ENCODE measurements at regions not wholly inside any gene's neighbourhood (a gene's known extent, or its start where the extent isn't known, plus 50 kb on each side); places are given as distances from the start of the nearest gene placed in this dataset.

DNA sequence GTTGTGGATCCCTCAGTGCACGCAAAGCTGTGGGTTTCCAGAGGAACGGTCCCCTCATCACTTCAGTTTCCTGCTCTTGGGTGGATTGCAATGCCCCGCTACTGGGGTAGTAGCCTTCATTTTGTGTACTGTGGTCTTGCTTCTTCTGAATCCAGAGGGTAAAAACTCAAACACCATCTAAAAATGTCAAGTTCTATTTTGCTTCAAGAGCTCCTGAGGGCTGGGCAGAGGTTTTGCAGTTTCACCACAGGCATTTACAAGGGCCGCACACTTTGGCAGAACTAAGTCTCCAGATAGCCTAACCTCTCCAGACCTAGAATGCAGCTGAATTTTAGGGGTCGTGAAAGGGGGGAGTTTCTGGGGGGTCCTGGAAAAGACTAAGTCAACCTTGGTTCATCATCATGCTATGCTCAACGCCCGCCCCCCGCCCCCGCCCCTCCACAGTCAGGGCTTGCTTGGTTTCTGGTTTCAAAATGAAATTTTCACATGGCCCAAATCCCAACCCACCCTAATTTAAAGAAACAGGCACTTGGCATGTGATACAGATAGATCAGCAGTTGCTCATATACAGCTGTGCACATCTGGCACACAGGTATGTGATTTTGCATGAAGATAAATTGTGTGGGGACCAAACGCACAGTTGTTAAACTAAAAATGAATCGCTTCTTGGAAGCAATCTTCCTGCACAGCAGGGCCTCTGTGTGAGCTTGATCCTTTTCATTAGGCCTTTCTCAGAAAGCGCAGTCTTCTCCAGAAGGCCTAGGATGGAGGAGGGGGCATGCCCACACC lies 329.6 kb downstream of the OSR1 start:
- no peak for DNase-seq

DNA sequence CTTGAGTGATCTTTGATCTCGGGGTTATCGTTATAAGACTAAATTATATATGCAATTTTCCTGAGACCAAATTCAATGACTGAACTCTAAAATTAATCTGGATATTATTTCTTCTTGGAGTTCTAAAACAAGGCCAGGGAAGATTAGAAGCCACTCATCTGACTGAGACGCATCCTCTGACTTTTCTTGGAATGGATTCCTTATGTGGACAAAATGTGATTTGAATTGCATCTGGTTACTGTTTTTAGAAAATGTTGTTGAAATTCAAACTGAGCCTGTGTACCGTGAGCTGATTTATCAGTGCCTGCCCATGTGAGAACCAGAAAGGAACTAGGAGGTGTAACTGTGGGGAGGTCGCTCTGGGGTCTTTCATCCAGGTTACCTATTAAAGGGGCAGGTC lies 330.8 kb downstream of the OSR1 start:
- DNase-seq: no peak

DNA sequence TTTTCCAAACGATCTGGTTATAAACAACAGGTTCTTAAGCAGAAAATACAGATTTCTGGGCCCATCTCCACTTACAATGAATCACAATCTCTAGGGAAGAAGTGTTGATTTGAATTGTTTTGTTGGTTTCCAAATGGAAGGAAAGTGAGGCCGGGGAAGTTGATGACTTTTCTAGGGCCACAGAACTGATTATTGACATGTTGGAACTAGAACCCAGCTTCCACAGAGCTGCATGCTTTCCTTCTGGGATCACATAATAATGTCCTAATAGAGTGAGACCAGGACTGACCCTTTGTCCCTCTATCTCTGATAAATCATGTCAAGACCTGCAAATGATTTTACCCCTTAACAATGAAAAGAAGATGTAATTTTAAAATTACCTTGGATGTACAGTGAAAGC lies 332.2 kb downstream of the OSR1 start:
- DNase-seq: no peak

DNA sequence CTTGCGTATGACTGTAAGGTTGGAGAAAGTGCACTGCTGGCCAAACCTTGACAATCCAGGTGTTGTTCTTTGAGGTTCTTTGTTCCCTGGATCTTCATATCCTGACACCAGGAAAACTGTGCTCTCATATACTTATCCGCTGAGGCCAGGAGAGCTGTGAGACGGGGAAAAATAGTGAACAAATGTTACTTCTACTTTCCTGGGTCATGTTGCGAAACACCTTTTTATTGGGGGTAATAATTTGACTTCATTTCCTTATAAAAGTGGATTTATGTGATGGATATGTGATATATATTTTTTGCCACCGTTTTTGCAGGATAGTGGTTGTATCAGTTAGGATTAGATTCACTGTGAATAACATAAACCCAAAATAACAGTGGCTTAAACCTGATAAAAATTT lies 336.1 kb downstream of the OSR1 start:
- no peak for DNase-seq

DNA sequence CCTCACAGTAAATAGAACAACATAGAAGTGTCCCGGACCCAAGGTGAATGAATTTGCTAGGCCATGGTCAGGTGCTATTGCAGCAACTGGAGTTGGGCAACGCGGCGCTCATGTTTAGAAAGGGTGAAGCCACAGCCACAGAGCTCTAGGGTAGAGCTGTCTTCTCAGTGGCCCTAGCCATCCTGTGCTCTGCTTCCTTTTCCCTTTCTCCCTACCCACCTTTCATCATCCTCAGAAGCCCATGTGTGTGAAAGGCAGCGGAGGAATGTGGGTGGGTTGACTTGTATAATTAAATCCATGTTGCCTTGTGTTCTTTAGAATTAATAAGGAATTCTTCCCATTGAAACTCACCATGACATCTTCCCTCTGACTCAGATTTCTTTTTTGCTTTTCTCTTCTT lies 336.7 kb downstream of the OSR1 start:
- no peak for DNase-seq

DNA sequence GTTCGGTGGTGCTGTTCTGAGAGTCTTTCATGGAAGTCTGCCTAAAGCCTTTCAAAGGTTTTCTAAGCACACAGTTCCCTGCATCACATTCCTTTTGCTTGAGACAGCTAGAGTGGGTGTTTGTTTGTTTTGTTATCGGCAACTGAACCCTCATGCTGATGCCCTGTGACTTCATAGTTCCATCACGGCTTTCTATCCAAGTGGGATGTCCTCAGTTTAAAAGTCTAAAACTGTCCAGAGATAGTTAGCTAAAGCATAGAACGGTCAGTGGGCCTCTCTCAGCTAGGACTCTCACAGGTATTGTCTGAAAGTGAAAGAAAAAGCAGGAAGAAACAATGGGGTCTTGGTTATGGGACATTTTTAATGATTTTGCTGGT lies 337.3 kb downstream of the OSR1 start:
- peak; percentile 59 for DNase-seq

DNA sequence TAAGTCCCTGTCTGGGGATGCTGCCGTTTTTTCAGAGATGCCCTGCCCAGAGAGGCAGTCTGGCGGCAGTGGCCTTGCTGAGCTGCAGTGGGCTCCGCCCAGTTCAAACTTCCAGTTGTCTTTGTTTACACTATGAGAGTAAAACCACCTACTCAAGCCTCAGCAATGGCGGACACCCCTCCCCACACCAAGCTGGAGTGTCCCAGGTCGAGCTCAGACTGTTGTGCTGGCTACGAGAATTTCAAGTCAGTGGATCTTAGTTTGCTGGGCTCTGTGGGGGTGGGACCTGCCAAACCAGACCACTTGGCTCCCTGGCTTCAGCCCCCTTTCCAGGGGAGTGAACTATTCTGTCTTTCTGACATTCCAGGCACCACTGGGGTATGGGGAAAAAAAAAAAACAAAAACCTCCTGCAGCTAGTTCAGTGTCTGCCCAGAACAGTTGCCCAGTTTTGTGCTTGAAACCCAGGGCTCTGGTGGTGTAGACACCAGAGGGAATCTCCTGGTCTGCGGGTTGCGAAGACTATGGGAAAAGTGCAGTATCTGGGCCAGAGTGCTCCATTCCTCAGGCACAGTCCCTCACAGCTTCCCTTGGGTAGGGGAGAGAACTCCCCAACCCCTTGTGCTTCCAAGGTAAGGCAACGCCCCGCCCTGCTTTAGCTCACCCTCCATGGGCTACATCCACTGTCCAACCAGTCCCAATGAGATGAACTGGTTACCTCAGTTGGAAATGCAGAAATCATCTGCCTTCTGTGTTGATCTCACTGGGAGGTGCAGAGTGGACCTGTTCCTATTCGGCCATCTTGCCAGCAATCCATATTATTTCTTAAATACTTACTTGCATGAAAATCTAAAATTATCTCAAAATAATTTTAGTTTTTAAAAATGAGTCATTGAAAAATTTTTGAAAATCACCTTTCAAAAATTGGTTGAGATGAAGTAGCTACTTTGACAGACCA lies 338.0 kb downstream of the OSR1 start:
- no peak for DNase-seq

DNA sequence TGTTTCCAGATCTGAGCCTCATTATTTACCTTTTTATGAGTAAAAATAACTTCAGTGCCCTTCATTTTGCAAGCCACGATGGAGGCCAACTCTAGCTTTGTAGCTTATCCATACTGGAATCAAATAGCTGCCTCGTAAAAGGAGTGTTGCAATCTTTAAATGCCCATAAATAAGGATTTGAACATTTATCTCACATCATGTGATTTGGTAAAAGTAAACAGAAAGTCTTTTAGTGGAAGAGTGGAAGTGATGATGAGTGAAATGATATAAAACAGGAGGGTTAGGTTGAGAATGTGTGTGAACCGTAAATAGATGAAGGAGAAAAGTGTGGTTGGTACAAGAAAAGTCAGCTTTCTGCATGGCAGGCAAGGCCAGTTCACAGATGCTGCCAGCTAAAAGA lies 348.9 kb downstream of the OSR1 start:
- DNase-seq: no peak

DNA sequence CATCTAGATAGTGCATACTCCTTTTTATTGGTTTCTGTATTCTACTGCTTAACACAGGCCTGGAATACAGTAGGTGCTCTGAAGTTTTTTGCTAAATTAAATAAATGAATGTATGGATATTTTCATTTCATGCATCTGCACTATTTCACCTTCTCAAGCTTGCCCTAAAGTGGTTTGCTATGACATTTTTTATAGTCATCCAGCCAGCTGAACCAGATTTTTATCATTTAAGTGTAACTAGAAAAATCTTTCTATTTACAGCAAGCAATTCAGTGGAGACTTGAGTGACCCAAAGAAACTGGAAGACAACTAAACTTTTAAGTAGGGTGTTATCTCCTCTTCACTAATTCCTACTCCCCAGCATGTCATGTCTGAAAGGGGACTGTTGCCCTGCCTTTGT lies 354.9 kb downstream of the OSR1 start:
- DNase-seq: no peak

DNA sequence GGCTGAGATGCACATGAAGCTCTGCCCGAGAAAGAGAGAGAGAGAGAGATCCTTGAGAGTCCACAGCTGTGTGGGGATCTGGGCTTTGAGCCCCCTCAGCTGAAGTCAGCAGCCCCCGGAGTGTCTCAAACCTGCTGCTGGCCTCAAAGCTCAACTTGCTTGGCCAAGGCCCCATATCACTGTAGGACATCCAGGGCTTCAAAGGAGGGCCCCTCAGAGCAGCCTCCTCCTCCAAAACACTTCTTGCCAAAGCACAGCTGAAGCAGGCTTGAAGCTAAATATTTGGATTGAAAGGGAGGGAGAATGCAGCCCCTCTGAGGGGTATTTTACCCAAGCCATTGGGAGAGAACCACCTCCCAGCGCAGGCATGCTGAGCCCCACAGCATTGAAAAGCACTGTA lies 357.6 kb downstream of the OSR1 start:
- no peak for DNase-seq

DNA sequence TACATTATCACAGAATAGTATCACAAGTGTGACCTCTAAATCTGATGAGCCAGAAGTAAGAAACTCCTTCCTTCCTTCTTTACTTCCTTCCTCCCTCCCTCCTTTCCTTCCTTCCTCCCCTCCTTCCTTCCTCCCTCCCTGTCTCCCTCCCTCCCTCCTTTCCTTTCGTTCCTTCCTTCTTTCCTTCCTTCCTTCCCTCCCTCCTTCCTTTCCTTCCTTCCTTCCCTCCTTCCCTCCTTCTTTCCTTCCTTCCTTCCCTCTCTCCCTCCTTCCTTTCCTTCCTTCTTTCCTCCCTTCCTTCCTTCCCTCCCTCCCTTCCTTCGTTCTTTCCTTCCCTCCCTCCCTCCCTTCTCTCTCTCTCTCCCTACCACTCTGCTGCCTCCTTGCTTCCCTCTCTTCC lies 359.2 kb downstream of the OSR1 start:
- no peak for DNase-seq

DNA sequence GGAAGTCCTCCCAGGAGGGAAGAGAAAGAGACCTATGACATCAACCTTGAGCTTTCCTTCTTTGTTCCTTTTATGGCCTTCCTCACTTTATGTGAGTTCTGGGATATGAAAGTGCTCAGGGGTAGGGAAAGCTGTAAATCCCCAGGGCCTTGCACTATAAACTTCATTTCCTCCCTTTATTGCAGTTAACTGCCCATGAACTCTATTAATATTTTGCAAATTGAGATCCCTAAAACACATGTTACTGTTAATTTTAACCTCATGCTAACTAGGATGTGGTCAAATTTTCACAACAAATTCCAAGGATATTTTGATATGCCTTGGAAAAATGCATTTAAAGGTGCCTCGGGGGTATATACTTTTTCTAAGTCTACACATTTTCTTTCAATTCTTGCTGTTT lies 359.9 kb downstream of the OSR1 start:
- DNase-seq: no peak

DNA sequence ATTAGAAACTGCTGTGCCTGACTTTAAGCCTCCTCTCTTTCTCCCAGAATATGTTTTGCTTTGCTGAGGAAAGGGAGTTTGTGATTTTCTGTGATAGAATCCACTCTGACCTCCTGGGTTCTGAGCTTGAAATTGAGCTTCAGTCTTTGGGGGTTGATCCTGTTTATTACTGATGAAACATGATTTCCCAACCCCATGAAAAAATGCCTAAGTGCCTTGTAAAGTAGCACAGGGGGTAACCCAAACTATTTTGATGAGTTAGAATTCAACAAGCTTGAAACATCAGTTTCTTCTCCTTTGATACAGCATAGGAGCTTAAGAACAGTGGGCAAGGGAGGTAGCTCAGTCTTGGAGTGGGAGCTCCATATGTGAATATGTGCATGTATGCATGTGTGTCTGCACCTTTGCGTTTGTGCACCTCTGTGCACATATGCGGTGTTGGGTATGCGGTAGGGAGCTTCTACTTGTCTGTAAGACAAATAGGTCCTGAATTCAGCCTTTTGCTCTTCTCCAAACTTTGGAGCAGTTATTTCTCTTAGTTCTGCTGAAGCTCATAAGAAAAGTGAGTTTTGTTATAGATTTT lies 364.6 kb downstream of the OSR1 start:
- no peak for DNase-seq

DNA sequence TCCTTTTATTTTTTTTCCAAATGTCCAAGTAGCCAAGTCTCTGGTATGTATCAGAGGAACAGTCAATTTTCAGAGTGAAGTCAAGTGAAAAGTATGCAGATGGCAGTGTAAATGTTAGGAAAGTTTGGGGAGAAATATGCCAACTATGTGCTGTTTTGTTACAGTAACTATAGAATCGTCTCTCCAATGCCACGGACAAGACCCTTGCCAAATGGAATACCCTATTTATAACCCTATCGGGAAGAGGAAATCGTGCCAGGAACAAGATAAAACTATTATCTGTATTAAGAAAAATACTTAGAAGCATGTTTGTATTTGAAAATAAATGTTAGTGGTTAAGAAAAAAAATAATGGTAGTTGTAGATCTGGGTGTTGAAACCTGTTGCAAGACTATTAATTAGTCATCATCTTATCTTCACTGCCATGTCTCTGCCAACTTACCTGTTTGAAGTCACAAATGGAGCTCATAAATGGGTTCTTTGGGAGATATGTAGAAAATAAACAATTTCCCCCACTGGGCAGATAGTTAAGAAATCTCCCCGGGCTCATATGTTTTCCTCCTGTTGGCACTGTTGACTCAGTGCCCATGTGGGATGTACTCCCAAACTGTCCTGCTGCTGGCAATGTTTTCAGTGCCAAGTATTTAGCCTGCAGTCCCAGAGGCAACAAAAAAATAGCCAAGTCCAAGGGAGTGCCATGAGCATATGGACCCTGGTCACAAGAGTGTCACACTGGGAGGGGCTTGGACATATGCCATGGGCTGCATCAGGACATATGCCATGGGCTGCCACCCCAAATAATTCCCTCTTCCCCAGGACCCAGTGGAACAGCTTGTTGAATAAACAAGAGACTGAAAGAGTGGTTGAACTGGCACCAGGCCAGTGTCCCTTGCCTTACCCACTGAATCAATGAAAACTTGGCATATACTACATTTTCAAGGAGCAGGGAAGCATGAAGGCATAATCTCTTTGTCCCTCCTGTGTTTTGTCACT lies 366.9 kb downstream of the OSR1 start:
- DNase-seq: no peak

DNA sequence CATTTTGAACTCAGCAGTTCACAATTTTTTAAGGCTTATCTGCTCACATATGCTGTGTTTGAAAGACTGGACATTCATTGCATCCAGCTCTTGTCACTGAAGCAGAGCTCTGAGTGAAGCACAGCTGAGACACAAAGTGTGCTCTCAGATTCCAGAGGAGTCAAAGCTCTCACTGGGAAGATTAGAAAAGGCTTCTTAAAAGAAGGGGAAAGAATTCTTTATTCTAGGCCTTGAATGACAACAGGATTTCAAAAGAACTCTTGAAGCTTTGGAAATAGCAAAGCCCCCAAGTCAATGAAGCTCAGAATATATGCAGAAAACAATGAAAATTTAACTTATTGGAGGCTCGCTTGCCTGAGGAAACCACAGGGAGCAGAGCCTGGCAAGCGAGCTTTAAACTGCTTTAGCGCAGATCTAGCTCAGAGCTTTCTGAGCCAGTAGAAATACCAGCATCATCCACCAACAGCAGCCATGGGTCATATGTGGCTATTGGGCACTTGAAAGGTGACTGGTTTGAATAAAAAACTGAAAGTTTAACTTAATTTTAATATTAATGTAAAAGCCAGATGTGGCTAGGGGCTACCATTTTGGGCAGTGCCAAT lies 369.7 kb downstream of the OSR1 start:
- no peak for DNase-seq

DNA sequence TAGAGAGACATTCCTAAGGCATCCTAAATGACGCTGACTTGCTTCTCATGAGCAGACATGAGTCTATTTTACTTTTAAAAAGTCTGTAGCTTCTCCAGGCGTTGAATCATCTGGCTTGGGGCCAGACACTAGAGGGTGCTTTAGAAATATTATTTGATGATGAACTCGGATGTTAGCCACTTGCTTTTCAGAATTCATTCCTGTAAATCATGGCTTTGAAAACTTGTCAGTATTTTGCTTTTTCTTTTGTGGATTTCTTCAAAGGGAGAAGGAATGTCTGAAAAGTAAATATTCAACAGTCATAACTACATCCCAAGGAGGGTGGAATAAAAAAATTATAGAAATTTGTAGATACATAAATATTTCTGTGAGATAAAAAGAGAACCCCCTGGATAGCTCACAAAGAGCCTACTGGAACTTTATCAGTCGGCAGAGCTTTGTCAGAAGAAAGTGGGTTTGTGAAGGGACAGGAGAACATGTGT lies 370.8 kb downstream of the OSR1 start:
- DNase-seq: no peak

DNA sequence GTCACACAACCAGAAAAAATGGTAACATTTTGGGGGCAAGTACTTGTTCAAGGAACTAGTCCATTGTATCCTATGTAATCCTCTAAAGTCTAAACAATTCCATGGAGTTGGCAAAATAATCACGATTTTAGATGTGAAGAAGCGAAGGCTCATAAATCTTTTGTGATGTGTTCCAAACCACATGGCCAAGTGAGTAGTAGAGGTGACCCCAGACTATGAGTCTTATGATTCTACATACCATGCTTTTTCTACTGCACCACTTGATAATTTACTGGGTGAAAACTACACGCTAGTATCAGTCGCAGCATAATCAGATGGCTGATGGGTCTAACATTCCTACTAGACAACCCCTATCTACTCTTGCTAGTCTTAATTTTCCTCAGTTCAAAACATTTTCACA lies 371.4 kb downstream of the OSR1 start:
- no peak for DNase-seq

DNA sequence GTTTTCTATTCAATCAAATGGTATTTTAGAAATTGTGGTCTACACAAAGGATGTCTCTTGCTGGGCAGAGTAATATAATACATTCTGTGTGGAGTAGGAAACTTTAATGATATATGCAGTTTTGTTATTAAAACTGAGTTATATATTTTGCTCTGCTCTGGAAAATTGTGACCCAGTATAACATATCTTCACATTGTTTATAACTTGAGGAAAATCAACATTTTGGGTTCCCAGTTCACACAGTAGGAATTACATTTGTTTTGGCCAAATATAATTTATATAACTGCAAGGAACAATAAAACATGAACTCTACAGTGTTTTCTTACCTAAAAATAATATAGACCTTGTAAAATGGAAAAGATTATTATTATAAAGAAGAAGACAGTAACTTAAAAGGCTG lies 372.4 kb downstream of the OSR1 start:
- no peak for DNase-seq

DNA sequence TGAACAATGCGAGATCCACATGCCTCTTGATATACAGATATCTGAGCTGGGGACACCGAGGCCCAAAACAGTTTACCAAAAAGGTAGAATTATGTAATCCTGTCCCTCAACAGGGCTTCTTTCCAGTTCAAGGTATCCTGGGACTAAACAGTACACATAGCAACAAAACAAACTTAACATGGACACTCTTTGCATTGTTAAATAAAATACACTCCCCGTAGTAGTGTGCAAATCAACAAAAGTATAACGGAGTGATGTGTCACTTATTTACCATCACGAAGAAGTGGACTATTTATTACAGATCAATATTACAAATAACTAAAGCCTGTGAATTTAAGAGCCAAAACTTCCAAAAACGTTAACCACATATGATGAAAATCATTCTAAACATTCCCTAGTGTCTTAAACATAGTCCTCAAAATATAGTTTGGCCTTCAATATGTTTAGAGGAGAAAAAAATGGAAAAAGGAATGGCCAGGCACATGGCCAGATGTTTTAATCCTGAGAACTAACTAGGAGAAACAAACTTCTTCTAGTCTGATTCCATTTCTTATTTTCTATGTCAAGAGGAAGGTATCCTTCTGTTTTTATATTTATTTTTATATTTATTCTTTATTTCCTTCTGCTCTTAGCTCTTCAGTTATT lies 377.5 kb downstream of the OSR1 start:
- DNase-seq: no peak

DNA sequence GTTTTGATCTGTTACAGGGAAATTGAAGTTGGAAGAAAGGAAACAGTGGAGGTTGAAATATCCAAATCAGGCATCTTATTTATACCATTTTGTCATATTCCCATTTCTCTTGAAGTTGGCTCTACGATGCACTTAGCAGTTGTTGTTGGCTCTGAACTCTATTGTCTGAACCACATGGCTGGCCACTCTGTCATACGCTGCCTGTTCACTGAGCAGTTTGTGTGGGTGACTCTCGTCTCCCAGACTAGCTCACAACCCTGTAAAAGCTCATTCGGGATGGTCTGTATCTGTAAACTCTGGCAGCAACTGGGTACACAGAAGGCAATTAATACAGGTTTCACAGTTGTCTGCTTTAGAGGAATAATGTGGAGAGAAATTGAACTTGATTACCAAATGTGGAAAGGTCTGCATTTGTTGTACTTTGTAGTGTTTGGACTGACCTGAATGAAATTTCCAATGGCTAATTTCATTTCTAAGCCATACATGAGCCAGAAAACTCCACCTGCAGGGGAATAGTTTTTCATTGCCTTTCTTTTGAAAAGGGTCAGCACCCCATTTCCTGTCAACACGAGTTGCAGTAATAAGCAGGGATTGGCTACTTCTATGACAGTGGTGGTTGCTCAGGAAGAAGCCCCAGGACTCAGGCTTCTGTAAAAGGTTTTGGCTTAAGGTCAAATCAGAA lies 378.2 kb downstream of the OSR1 start:
- DNase-seq: no peak

DNA sequence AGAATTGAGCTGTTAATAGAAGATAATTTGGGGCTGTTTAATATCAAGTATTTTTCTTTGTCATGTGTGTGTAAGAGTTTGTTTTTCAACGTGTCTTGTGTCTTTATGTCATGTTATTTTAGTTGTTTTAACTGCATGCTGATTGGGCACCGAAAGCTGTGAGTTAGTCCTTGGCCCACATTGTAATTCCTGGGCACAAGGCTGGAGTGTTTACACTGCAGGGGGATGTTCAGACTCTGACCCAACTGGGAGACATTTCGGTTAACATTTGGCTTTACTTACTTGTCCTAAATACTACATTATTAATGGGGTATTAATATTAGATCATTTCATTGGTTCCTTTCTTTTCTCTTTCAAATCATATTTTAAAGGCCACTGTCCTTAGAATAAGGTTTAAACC lies 381.0 kb downstream of the OSR1 start:
- no peak for DNase-seq
